H9 (cell line): ENCODE measurements at regions not wholly inside any gene's neighbourhood (a gene's known extent, or its start where the extent isn't known, plus 50 kb on each side); places are given as distances from the start of the nearest gene placed in this dataset.

Source experiments
- DNase-seq: peaks from one replicate; pipeline ENCODE4 v3.0.0-alpha.2; 2017
- H2AFZ ChIP-seq: one replicate; pipeline ENCODE4 v1.6.1; 2013; ENCODE audit warnings: mild to moderate bottlenecking, low read length, control low read depth, moderate library complexity
- H2AK5ac ChIP-seq: 2 replicates; pipeline ENCODE4 v1.6.1; 2013; ENCODE audit warnings: low read length, control low read depth, mixed read lengths; ENCODE audit not compliant: insufficient read length
- H2BK120ac ChIP-seq: one replicate; pipeline ENCODE4 v1.6.1; 2013; ENCODE audit warnings: low read depth, mild to moderate bottlenecking, low read length, control low read depth, inconsistent platforms; ENCODE audit not compliant: poor library complexity, severe bottlenecking
- H2BK12ac ChIP-seq: 2 replicates; pipeline ENCODE4 v1.6.1; 2013; ENCODE audit warnings: low read length, control low read depth, mixed read lengths, low read depth; ENCODE audit not compliant: insufficient read length
- H2BK15ac ChIP-seq: 2 replicates; pipeline ENCODE4 v1.6.1; 2013; ENCODE audit warnings: low read depth, low read length, control low read depth
- H2BK20ac ChIP-seq: one replicate; pipeline ENCODE4 v1.6.1; 2013; ENCODE audit warnings: low read depth, mild to moderate bottlenecking, low read length, control low read depth, inconsistent platforms; ENCODE audit not compliant: poor library complexity, severe bottlenecking
- H2BK5ac ChIP-seq: 2 replicates; pipeline ENCODE4 v1.6.1; 2013; ENCODE audit warnings: low read length, control low read depth, mixed read lengths; ENCODE audit not compliant: insufficient read length
- H3K14ac ChIP-seq: 2 replicates; pipeline ENCODE4 v1.6.1; 2013; ENCODE audit warnings: low read length, control low read depth; ENCODE audit not compliant: insufficient read depth
- H3K18ac ChIP-seq: 2 replicates; pipeline ENCODE4 v1.6.1; 2013; ENCODE audit warnings: low read depth, mild to moderate bottlenecking, mixed read lengths, low read length, control low read depth; ENCODE audit not compliant: insufficient read length
- H3K23ac ChIP-seq: 2 replicates; pipeline ENCODE4 v1.6.1; 2013; ENCODE audit warnings: low read length, control low read depth, mixed read lengths, low read depth; ENCODE audit not compliant: insufficient read length
- H3K23me2 ChIP-seq: 2 replicates; pipeline ENCODE4 v1.6.1; 2013; ENCODE audit warnings: low read depth, mild to moderate bottlenecking, mixed read lengths, low read length, control low read depth; ENCODE audit not compliant: insufficient read length, poor library complexity, severe bottlenecking
- H3K27ac ChIP-seq: 2 replicates; pipeline ENCODE4 v1.5.1; 2013; ENCODE audit warnings: low read length, control low read depth, mixed read lengths, low read depth; ENCODE audit not compliant: insufficient read length
- H3K27me3 ChIP-seq: 2 replicates; pipeline ENCODE4 v1.6.1; 2013; ENCODE audit warnings: low read length, control low read depth, inconsistent platforms; ENCODE audit not compliant: insufficient read depth
- H3K4ac ChIP-seq: 2 replicates; pipeline ENCODE4 v1.6.1; 2013; ENCODE audit warnings: low read depth, mild to moderate bottlenecking, control low read depth, inconsistent platforms, low read length, moderate library complexity
- H3K4me1 ChIP-seq: 2 replicates; pipeline ENCODE4 v1.6.1; 2013; ENCODE audit warnings: low read length, control low read depth, inconsistent platforms; ENCODE audit not compliant: insufficient read depth
- H3K4me2 ChIP-seq: 2 replicates; pipeline ENCODE4 v1.6.1; 2013; ENCODE audit warnings: low read length, control low read depth, mixed read lengths; ENCODE audit not compliant: insufficient read length, insufficient read depth
- H3K56ac ChIP-seq: 2 replicates; pipeline ENCODE4 v1.6.1; 2013; ENCODE audit warnings: low read depth, mild to moderate bottlenecking, mixed read lengths, low read length, control low read depth; ENCODE audit not compliant: insufficient read length
- H3K79me1 ChIP-seq: 2 replicates; pipeline ENCODE4 v1.6.1; 2013; ENCODE audit warnings: low read depth, mild to moderate bottlenecking, moderate library complexity, low read length, control low read depth, inconsistent platforms; ENCODE audit not compliant: insufficient read depth, poor library complexity, severe bottlenecking
- H3K79me2 ChIP-seq: 2 replicates; pipeline ENCODE4 v1.6.1; 2013; ENCODE audit warnings: low read length, control low read depth, inconsistent platforms; ENCODE audit not compliant: insufficient read depth
- H3K9ac ChIP-seq: 2 replicates; pipeline ENCODE4 v1.6.1; 2013; ENCODE audit warnings: low read length, control low read depth, mixed read lengths; ENCODE audit not compliant: insufficient read length; ENCODE audit errors: extremely low read depth
- H3K9me3 ChIP-seq: one replicate; pipeline ENCODE4 v1.6.1; 2013; ENCODE audit warnings: low read depth, low read length, inconsistent platforms; ENCODE audit not compliant: control insufficient read depth
- H3T11ph ChIP-seq: one replicate; pipeline ENCODE4 v1.6.1; 2013; ENCODE audit warnings: mild to moderate bottlenecking, low read length, control low read depth, inconsistent platforms
- H4K20me1 ChIP-seq: one replicate; pipeline ENCODE4 v1.6.1; 2013; ENCODE audit not compliant: control insufficient read depth, insufficient read length, insufficient read depth
- H4K5ac ChIP-seq: 2 replicates; pipeline ENCODE4 v1.6.1; 2013; ENCODE audit warnings: low read depth, mild to moderate bottlenecking, mixed read lengths, low read length, control low read depth; ENCODE audit not compliant: insufficient read length
- H4K8ac ChIP-seq: replicated peaks from 2 replicates; pipeline ENCODE4 v1.6.1; 2013; ENCODE audit warnings: low read length, control low read depth, mixed read lengths, low read depth; ENCODE audit not compliant: insufficient read length
- H4K91ac ChIP-seq: 2 replicates; pipeline ENCODE4 v1.6.1; 2013; ENCODE audit warnings: low read depth, mild to moderate bottlenecking, moderate library complexity, mixed read lengths, low read length, control low read depth; ENCODE audit not compliant: insufficient read length
- H3K27ac Mint-ChIP-seq, 3 experiments: 2 replicates in 2 of 3; 3 replicates in 1 of 3; pipeline ENCODE4 v1.8.0; 2020 to 2021; ENCODE audit warnings: mixed read lengths in 3 of 3, mild to moderate bottlenecking in 1 of 3, moderate library complexity in 1 of 3
- H3K27me3 Mint-ChIP-seq: 2 replicates; pipeline ENCODE4 v1.8.0; 2021; ENCODE audit warnings: low read depth, mild to moderate bottlenecking, moderate library complexity, mixed read lengths
- H3K36me3 Mint-ChIP-seq, 3 experiments: 2 replicates in 2 of 3; 3 replicates in 1 of 3; pipeline ENCODE4 v1.8.0; 2020 to 2021; ENCODE audit warnings: low read depth in 3 of 3, mixed read lengths in 3 of 3; ENCODE audit not compliant: insufficient read depth in 1 of 3
- H3K4me1 Mint-ChIP-seq, 2 experiments: 2 replicates each; pipeline ENCODE4 v1.8.0; 2020; ENCODE audit warnings: mixed read lengths in 2 of 2
- H3K4me3 Mint-ChIP-seq, 2 experiments: 2 replicates in 1 of 2; 3 replicates in 1 of 2; pipeline ENCODE4 v1.8.0; 2020 to 2021; ENCODE audit warnings: mild to moderate bottlenecking in 2 of 2, mixed read lengths in 2 of 2, moderate library complexity in 1 of 2
- H3K9me3 Mint-ChIP-seq, 2 experiments: 2 replicates in 1 of 2; 3 replicates in 1 of 2; pipeline ENCODE4 v1.8.0; 2020; ENCODE audit warnings: mild to moderate bottlenecking in 2 of 2, mixed read lengths in 2 of 2, moderate library complexity in 1 of 2
- WGBS: extraction: QIAGEN DNeasy Blood & Tissue Kit; methylation state at CpG from one replicate; pipeline ENCODE4 v1.1.7; 2013; ENCODE audit warnings: missing lambda C conversion rate, low lambda C conversion rate, mixed read lengths; ENCODE audit not compliant: insufficient read length; ENCODE audit errors: extremely low coverage; 5-methylcytosine and 5-hydroxymethylcytosine counted together
- TF ChIP-seq, protein P1 (sequence below): fragments of 200-600 bp; sonication (generic); conservative IDR thresholded peaks from 3 replicates; pipeline ENCODE4 v1.8.0; 2021; ENCODE audit warnings: antibody characterized with exemption, mild to moderate bottlenecking

DNA sequence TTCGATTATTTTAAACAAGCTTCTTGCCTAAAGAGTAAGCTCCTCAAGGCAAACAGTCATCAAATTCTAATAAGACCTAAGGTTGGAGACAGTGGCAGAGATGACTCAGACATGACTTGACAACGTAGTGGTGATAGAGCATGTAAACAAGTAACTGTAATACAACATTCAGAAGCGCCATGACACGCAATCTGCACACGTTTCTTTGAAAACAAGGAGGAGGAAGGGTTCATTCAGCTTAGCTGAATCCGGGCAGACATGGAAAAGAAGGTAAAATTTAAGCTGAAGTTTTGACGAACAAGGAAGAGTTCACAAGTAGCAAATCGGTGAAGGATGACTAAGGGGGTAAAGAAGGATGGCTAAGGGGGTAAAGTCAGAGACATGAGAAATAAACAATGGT lies 152.4 kb upstream of the ZC3H12C start:
- no peaks in the 10 kb centered on the region for H3K9me3 ChIP-seq
- H2BK12ac ChIP-seq: peak overlapping the region; percentile 50
- H3K27ac Mint-ChIP-seq: no peak overlapping the region
- no peaks in the 10 kb centered on the region for H3K27me3 Mint-ChIP-seq
- no peaks in the 10 kb centered on the region; a peak in 1 of 5 replicates for H3K9me3 Mint-ChIP-seq
- H2BK5ac ChIP-seq: no peak overlapping the region
- no peak overlapping the region for H3T11ph ChIP-seq
- no peak overlapping the region for H3K27ac ChIP-seq
- H3K79me2 ChIP-seq: no peaks in the 10 kb centered on the region
- DNase-seq: no peak
- no peak overlapping the region for H4K5ac ChIP-seq
- H2AFZ ChIP-seq: no peak overlapping the region
- TF ChIP-seq, protein P1, sequence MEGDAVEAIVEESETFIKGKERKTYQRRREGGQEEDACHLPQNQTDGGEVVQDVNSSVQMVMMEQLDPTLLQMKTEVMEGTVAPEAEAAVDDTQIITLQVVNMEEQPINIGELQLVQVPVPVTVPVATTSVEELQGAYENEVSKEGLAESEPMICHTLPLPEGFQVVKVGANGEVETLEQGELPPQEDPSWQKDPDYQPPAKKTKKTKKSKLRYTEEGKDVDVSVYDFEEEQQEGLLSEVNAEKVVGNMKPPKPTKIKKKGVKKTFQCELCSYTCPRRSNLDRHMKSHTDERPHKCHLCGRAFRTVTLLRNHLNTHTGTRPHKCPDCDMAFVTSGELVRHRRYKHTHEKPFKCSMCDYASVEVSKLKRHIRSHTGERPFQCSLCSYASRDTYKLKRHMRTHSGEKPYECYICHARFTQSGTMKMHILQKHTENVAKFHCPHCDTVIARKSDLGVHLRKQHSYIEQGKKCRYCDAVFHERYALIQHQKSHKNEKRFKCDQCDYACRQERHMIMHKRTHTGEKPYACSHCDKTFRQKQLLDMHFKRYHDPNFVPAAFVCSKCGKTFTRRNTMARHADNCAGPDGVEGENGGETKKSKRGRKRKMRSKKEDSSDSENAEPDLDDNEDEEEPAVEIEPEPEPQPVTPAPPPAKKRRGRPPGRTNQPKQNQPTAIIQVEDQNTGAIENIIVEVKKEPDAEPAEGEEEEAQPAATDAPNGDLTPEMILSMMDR: no peak
- H2BK120ac ChIP-seq: no peak overlapping the region
- H3K4me1 Mint-ChIP-seq: no peaks in the 10 kb centered on the region; a peak in 1 of 4 replicates
- H3K14ac ChIP-seq: no peak overlapping the region
- no peak overlapping the region for H3K18ac ChIP-seq
- H3K56ac ChIP-seq: no peak overlapping the region
- no peak overlapping the region for H3K23ac ChIP-seq
- no peak overlapping the region for H2BK20ac ChIP-seq
- H4K91ac ChIP-seq: no peak overlapping the region
- WGBS: no CpG with 5 or more reads among the region's 8 CpGs
- H3K79me1 ChIP-seq: no peaks in the 10 kb centered on the region
- no peaks in the 10 kb centered on the region for H4K20me1 ChIP-seq
- no peak overlapping the region for H2BK15ac ChIP-seq
- no peak overlapping the region for H3K9ac ChIP-seq
- H3K23me2 ChIP-seq: no peaks in the 10 kb centered on the region
- no peak overlapping the region for H4K8ac ChIP-seq
- no peak overlapping the region for H2AK5ac ChIP-seq
- H3K4me2 ChIP-seq: no peak overlapping the region
- no peaks in the 10 kb centered on the region for H3K4me1 ChIP-seq
- no peaks in the 10 kb centered on the region for H3K36me3 Mint-ChIP-seq
- H3K4me3 Mint-ChIP-seq: no peak overlapping the region
- H3K27me3 ChIP-seq: no peaks in the 10 kb centered on the region
- H3K4ac ChIP-seq: no peak overlapping the region
